Endothelial cell of umbilical vein (primary cell): ENCODE measurements at regions not wholly inside any gene's neighbourhood (a gene's known extent, or its start where the extent isn't known, plus 50 kb on each side); places are given as distances from the start of the nearest gene placed in this dataset.

Source experiments
- BruUV-seq: library from RNA; stranded (reverse); fragments of 400-500 nt; replicated peaks from 2 replicates; lab custom pipeline; 2021; lab: Mats Ljungman, UMichigan
- CTCF ChIA-PET: fragments of 300-600, 350-600 bp; sonication (Branson Sonifier 250); formaldehyde crosslinking; loops from one replicate; lab custom pipeline; 2021; ENCODE audit warnings: antibody characterized with exemption, inconsistent platforms; lab: Charles Lee
- POLR2A ChIA-PET: fragments of 300-600, 350-600 bp; sonication (Branson Sonifier 250); formaldehyde crosslinking; loops from one replicate; lab custom pipeline; 2021; ENCODE audit warnings: antibody characterized with exemption, inconsistent platforms; lab: Charles Lee
- DNase-seq: peaks from one replicate; pipeline ENCODE4 v3.0.0-alpha.2; 2011; ENCODE audit warnings: low read depth, low spot score
- FAIRE-seq: peaks from 2 replicates; lab custom pipeline; 2011; peaks lifted over from hg19 to GRCh38; lab: Jason Lieb, UNC
- H2AFZ ChIP-seq: 2 replicates; pipeline ENCODE4 v1.6.0; 2012; ENCODE audit warnings: low read depth, low read length, control low read depth, inconsistent platforms
- H3K27ac ChIP-seq: 2 replicates; pipeline ENCODE4 v1.5.1; 2011; ENCODE audit warnings: low read depth, mild to moderate bottlenecking, control low read depth, low read length, moderate library complexity; ENCODE audit not compliant: insufficient read depth
- H3K27me3 ChIP-seq, 2 experiments: 2 replicates each; pipeline versions ENCODE4 v1.6.0 to v1.6.1; 2011; ENCODE audit warnings: low read length in 2 of 2, mixed read lengths in 1 of 2; ENCODE audit not compliant: control insufficient read depth in 2 of 2, insufficient read depth in 2 of 2
- H3K36me3 ChIP-seq, 2 experiments: 2 replicates in 1 of 2; 3 replicates in 1 of 2; pipeline ENCODE4 v1.5.1; 2011; ENCODE audit warnings: low read length in 2 of 2, mild to moderate bottlenecking in 1 of 2, moderate library complexity in 1 of 2; ENCODE audit not compliant: control insufficient read depth in 2 of 2, insufficient read depth in 2 of 2; ENCODE audit errors: extremely low read depth in 1 of 2
- H3K4me1 ChIP-seq: 3 replicates; pipeline ENCODE4 v1.5.1; 2011; ENCODE audit warnings: mild to moderate bottlenecking, low read length; ENCODE audit not compliant: control insufficient read depth, insufficient read depth; ENCODE audit errors: extremely low read depth
- H3K4me2 ChIP-seq: 2 replicates; pipeline ENCODE4 v1.6.1; 2011; ENCODE audit warnings: low read length, control low read depth, mixed read lengths; ENCODE audit not compliant: insufficient read depth
- H3K4me3 ChIP-seq, 3 experiments: fragments of 200-600 bp in 1 of 3; sonication (generic), shearing (Covaris generic) in 1 of 3; replicated peaks in 1 of 3; 2 replicates each; pipeline ENCODE4 v1.5.1; 2011 to 2016; ENCODE audit warnings: control low read depth in 3 of 3, low read length in 3 of 3, mild to moderate bottlenecking in 2 of 3, inconsistent platforms in 1 of 3, low read depth in 1 of 3, moderate library complexity in 1 of 3; ENCODE audit not compliant: insufficient read depth in 1 of 3
- H3K79me2 ChIP-seq: 2 replicates; pipeline ENCODE4 v1.6.0; 2012; ENCODE audit warnings: low read length, inconsistent platforms; ENCODE audit not compliant: control insufficient read depth, insufficient read depth
- H3K9ac ChIP-seq: replicated peaks from 2 replicates; pipeline ENCODE3; 2011; ENCODE audit warnings: low read length, control low read depth; ENCODE audit not compliant: insufficient read depth; ENCODE audit errors: extremely low read depth
- H3K9me1 ChIP-seq: replicated peaks from 3 replicates; pipeline ENCODE4 v1.6.0; 2011; ENCODE audit warnings: mild to moderate bottlenecking, low read length; ENCODE audit not compliant: control insufficient read depth, insufficient read depth; ENCODE audit errors: extremely low read depth
- H3K9me3 ChIP-seq: replicated peaks from 2 replicates; pipeline ENCODE4 v1.5.1; 2012; ENCODE audit warnings: low read length, inconsistent platforms; ENCODE audit not compliant: control insufficient read depth, insufficient read depth
- H4K20me1 ChIP-seq: replicated peaks from 2 replicates; pipeline ENCODE3; 2011; ENCODE audit warnings: mild to moderate bottlenecking, low read length; ENCODE audit not compliant: control insufficient read depth, insufficient read depth; ENCODE audit errors: extremely low read depth
- EZH2 ChIP-seq: IDR thresholded peaks from 2 replicates; pipeline ENCODE4 v1.6.1; 2012; ENCODE audit warnings: borderline replicate concordance, low read depth, mild to moderate bottlenecking, moderate library complexity, low read length, inconsistent platforms; ENCODE audit not compliant: severe bottlenecking
- FOS ChIP-seq: IDR thresholded peaks from 2 replicates; pipeline ENCODE4 v1.6.1; 2011; ENCODE audit warnings: mild to moderate bottlenecking, low read length, moderate library complexity, borderline replicate concordance; ENCODE audit not compliant: insufficient read depth
- GATA2 ChIP-seq: IDR thresholded peaks from 2 replicates; pipeline ENCODE4 v1.7.0; 2011; ENCODE audit warnings: low read depth, mild to moderate bottlenecking, moderate library complexity, mixed read lengths, low read length; ENCODE audit not compliant: insufficient read length, insufficient read depth
- JUN ChIP-seq: IDR thresholded peaks from 2 replicates; pipeline ENCODE4 v1.6.1; 2011; ENCODE audit warnings: borderline replicate concordance, low read depth; ENCODE audit not compliant: insufficient read length, insufficient read depth
- MYC ChIP-seq: IDR thresholded peaks from one replicate; pipeline ENCODE4 v1.6.1; 2011; ENCODE audit warnings: mild to moderate bottlenecking, low read depth, low read length
- POLR2A ChIP-seq: IDR thresholded peaks from 2 replicates; pipeline ENCODE4 v1.6.1; 2012; ENCODE audit warnings: low read depth, mild to moderate bottlenecking, control low read depth, low read length
- POLR2AphosphoS5 ChIP-seq: IDR thresholded peaks from 2 replicates; pipeline ENCODE4 v1.6.1; 2012; ENCODE audit warnings: low read depth, mild to moderate bottlenecking, control low read depth, low read length, moderate library complexity; ENCODE audit not compliant: insufficient read depth
- dilution Hi-C: fragments of 300-500 bp; cut with MboI; formaldehyde crosslinking; loops from one replicate; pipeline ENCODE4 v1.15.0; 2019; ENCODE audit warnings: low sequenced_read_pairs; ENCODE audit not compliant: extremely low pct_ligation_motif_present
- intact Hi-C: fragments of 100-400 bp; cut with micrococcal nuclease; formaldehyde crosslinking; loops from one replicate; pipeline ENCODE4 v1.10.0; 2022
- TF ChIP-seq, protein P1 (sequence below): IDR thresholded peaks from 2 replicates; pipeline ENCODE4 v1.6.1; 2011; ENCODE audit not compliant: insufficient read depth, insufficient read length
- TF ChIP-seq, protein P2 (sequence below), 2 donors: IDR thresholded peaks; 1 replicate in 1 of 2; 2 replicates in 1 of 2; pipeline ENCODE4 v1.5.1; 2011; ENCODE audit warnings: low read length in 2 of 2, mild to moderate bottlenecking in 2 of 2, moderate library complexity in 2 of 2, control low read depth in 1 of 2, inconsistent platforms in 1 of 2, low read depth in 1 of 2; ENCODE audit not compliant: insufficient read depth in 1 of 2; ENCODE audit errors: extremely low read depth in 1 of 2

DNA sequence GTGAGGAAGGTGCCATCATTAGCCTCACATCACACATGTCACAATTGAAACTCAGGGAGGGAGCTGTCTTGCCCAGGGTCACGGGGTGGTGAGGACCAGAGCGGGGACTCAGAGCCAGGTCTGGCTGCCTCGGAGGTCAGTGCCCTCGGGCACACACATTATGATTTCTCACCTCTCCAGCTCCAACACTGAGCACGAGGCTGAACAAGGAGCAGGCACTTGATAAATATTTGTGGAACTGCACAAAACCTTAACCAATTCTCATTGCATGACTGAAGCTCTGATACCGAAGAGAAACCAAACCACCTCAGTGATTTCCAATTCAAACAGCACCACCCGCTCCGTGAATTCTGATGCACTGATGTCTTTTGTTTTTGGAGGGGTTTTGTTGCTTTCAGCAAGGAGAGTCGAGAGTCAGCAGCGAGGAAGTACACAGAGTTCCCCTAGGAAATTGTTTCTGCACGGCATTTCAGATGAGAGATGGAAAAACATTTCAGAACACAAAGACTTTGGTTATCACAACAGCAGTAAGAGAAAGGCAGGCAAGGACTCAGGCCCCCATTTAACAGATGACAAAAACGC, 55.3 kb upstream of the ZMIZ1 start:
- H3K27me3 ChIP-seq: peaks cover 0 to 10% of the 10 kb centered on the region in 2 experiments
- no peaks in the 10 kb centered on the region for H3K4me1 ChIP-seq
- H3K9ac ChIP-seq: no peak overlapping the region
- no TSS peak for BruUV-seq
- no peaks in the 10 kb centered on the region for H3K9me1 ChIP-seq
- ChIA-PET POLR2A (no interaction called here), CTCF (interaction anchor here (1.0 kb wide), 1 partner anchor 39 kb away, joined by 4 read pairs; no protein-coding TSS in a partner anchor)
- no peak overlapping the region for H2AFZ ChIP-seq
- intact Hi-C loops (no loop called here), dilution Hi-C loops (no loop called here)
- H3K4me3 ChIP-seq: no peak overlapping the region
- no peak overlapping the region for H3K27ac ChIP-seq
- DNase-seq (no peak), FAIRE-seq (no peak)
- no peaks in the 10 kb centered on the region for H3K79me2 ChIP-seq
- TF ChIP-seq FOS (no peak), POLR2A (no peak), GATA2 (no peak), JUN (no peak), POLR2AphosphoS5 (no peak), EZH2 (no peak), MYC (no peak)
- TF ChIP-seq, protein P1, sequence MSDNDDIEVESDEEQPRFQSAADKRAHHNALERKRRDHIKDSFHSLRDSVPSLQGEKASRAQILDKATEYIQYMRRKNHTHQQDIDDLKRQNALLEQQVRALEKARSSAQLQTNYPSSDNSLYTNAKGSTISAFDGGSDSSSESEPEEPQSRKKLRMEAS: no peak
- TF ChIP-seq, protein P2, sequence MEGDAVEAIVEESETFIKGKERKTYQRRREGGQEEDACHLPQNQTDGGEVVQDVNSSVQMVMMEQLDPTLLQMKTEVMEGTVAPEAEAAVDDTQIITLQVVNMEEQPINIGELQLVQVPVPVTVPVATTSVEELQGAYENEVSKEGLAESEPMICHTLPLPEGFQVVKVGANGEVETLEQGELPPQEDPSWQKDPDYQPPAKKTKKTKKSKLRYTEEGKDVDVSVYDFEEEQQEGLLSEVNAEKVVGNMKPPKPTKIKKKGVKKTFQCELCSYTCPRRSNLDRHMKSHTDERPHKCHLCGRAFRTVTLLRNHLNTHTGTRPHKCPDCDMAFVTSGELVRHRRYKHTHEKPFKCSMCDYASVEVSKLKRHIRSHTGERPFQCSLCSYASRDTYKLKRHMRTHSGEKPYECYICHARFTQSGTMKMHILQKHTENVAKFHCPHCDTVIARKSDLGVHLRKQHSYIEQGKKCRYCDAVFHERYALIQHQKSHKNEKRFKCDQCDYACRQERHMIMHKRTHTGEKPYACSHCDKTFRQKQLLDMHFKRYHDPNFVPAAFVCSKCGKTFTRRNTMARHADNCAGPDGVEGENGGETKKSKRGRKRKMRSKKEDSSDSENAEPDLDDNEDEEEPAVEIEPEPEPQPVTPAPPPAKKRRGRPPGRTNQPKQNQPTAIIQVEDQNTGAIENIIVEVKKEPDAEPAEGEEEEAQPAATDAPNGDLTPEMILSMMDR (IDR thresholded peaks at IDR 0.05; ENCODE audit: extremely low read depth in 1 of 2, insufficient read depth in 1 of 2, low read depth in 1 of 2, low read length in 2 of 2): no peak
- no peaks in the 10 kb centered on the region for H4K20me1 ChIP-seq
- H3K36me3 ChIP-seq: no peaks in the 10 kb centered on the region
- no peaks in the 10 kb centered on the region for H3K9me3 ChIP-seq
- H3K4me2 ChIP-seq: no peak overlapping the region
